Hematopoietic multipotent progenitor cell treated with erythropoietin and hydrocortisone succinate and interleukin-3 and kit ligand, for 4 days (in vitro differentiated cells): ENCODE measurements at regions not wholly inside any gene's neighbourhood (a gene's known extent, or its start where the extent isn't known, plus 50 kb on each side); places are given as distances from the start of the nearest gene placed in this dataset.

ENCODE experiments used
- DNase-seq: peaks from one replicate; pipeline ENCODE4 v3.0.0-alpha.2; 2015

DNA sequence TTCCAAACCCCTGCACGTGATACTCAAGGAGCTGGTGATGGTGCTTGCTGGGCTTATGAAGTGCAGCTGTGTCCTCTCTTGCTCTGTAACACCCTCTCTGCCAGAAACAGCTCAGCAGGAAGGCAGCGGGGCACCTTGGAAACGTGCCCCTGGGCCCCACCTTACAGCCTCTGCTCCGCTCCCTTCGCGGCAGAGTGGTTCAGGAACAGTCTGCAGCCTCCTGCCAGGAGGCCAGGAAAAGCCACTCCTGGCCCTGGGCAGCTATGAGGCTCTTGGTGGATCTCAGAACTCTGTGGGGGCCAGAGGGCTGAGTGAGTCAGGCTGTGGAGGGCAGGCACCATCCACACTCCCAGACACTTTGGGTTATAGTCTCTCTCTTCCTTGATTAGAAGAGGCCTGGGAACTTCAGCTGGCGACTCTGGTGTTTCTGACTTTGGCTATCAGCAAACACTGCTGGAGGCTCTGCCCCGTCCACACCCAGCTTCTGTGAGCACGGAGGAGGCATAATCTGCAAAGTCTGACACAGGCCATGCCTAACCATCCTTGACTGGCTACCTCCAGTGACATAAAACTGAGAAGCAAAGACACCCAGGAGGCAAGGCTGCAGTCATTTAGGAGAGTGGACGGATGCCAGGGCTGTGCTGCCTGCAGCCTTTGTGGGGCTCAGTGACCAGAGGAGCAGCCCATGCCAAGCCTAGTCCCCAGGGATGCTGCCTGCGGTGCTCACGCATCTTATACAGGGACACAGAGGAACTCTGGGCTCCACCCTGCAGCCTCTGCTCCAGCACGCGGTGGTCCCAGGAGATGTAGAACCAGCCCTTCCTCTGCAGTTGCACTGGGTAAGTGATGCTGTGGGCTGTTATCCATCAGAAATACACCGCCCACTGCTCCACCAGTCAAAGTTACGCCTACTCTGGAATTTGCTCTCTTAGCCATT, 65.3 kb downstream of the METRNL start:
- peak; percentile 74 for DNase-seq

- DNase-seq: no peak
Measured at GRCh38 chr17:83145358-83145738, 65.9 kb downstream of the METRNL start.

- DNase-seq: peak; percentile 42
Measured at GRCh38 chr17:83145831-83146230, 66.4 kb downstream of the METRNL start.

DNA sequence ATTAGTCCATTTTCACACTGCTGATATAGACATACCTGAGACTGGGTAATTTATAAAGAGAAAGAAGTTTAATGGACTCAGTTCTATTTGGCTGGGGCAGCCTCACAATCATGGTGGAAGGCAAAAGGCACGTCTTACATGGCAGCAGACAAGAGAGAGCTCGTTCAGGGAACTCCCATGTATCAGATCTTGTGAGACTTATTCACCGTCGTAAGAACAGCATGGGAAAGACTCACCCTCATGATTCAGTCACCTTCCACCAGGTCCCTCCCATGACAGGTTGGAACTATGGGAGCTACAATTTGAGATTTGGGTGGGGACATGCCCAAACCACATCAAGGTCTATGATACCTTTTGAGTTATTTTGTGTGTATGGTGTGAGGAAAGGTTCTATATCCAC, 66.9 kb downstream of the METRNL start:
- no peak for DNase-seq

- peak; percentile 53 for DNase-seq
Measured at GRCh38 chr17:83147280-83147679, 67.9 kb downstream of the METRNL start.

- no peak for DNase-seq
Measured at GRCh38 chr17:83148317-83149028, 69.1 kb downstream of the METRNL start.

DNA sequence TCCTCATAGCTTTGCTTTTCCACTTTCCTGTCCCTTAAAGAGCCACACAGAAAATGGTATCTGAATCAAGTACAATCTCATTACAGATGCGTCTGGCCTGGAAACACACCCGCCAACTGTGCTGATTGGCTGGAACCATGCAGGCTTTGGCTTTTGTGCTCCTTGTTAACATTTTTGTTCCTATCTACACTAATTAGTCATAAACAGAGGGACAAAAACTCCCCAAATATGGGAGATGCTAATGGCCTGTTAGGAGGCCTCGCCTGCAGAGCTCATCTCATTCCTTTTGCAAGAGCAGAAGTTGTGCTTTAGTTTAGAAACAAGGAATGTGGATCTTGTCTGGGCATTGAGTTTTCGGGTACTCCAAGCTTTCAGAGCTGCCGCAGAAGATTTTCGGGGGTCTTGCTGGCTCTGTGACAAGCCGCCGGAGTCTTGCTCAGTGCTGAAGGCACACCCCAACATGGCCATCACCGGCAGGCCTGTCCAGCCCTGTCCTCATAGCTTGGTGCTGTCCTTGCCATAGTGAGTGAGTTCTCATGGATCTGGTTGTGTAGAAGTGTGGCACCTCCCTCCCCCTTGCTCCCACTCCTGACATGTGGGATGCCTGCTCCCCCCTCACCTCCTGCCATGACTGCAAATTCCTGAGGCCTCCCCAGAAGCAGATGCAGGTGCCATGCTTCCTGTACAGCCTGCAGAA, 69.8 kb downstream of the METRNL start:
- no peak for DNase-seq

GRCh38 chr17:83149761-83150251, 70.4 kb downstream of the METRNL start:
- no peak for DNase-seq

GRCh38 chr17:83150369-83151055, 71.1 kb downstream of the METRNL start:
- DNase-seq: no peak

GRCh38 chr17:83151056-83151441, 71.6 kb downstream of the METRNL start:
- DNase-seq: no peak

DNA sequence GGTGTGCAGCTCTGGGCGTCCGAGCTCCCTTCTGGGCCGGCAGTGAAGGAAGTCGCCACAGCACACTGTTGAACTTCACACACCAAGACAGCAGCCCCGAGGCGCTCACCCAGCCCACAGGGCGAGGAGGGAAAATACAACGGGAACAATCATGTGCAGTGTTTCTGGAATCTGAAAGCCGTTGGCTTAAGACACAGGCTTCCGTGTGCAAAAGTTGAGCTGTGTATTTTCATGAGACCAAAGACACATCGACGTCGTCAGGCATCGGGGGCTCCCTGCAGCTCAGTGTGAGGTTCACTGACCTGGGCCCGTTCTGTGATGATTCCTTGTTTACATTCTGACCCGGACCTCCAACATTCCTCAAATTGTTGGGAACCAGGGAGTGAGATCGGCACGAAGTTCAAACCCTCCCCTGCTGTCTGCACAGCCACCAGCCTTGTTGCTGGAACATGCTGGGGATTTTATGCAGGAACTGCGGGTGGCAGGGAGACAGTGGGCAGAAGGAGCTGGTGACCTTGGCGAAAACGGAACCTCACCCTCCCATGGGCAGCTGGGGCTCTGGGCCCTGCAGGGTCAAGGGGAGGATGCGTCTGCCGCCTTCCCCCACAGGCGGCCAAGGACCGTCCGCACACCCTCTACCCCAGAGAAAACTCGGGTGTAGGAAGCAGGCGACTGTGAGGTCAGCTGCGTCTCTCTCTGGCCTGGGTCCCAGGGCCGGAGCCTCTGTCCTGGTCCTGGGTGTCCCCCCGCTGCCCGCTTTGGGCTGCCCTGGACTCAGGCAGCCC, 72.2 kb downstream of the METRNL start:
- no peak for DNase-seq

DNA sequence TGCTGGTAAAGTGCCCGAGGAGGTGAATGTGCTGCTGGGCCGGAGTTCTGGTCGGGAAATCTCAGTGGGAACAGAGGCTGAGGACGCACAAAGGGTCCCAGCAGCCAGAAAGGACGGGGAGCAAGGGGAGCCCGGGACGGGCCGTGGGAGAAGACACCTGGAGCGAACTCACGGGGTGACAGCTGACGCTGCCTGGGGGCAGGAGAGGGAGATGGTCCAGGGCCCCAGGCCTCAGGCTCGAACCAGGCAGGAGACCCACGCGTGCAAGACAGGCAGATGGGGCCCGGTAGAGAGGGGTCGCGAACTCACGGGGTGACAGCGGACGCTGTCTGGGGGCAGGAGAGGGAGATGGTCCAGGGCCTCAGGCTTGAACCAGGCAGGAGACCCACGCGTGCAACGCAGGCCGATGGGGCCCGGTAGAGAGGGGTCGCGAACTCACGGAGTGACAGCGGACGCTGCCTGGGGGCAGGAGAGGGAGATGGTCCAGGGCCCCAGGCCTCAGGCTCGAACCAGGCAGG, 72.9 kb downstream of the METRNL start:
- no peak for DNase-seq

DNA sequence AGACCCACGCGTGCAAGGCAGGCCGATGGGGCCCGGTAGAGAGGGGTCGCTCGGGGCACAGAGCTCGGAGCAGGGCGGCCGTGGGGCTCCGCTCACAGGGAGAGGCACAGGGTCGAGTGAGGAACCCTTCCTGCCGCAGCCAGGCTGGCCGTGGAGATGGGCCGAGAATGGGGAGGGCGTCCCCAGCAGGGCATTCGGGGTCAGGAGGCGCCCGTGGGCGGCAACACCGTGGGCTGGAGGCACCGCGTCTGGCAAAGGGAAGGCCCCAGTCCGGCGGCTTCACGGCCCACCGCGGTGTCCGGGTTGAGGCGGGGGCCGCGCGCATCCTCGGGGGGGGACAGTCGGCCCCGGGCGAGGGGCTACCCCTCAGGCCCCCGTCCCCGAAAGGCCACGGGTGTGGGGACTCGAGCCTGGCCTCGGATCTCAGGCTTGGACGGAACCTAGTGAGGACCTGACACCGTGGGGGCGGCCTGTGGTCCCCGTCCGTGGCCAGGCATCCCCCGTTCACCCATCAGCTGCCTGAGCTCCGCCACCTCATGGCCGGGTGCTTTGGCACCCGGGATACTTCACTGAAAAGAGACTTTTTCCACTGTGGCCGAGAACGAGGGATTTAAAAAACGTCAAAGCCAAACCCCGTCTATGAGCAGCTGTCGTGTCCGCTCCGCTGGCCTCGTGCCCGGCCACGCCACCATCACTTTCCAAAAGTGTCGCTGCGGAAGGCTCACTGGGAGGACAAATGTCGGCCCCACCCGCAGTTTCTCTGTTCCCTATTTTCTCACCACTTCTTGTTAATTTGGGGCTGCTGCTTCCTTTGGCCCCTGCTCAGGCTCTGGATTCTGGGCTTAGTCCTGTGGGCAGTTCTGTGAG, 73.6 kb downstream of the METRNL start:
- DNase-seq: no peak

DNA sequence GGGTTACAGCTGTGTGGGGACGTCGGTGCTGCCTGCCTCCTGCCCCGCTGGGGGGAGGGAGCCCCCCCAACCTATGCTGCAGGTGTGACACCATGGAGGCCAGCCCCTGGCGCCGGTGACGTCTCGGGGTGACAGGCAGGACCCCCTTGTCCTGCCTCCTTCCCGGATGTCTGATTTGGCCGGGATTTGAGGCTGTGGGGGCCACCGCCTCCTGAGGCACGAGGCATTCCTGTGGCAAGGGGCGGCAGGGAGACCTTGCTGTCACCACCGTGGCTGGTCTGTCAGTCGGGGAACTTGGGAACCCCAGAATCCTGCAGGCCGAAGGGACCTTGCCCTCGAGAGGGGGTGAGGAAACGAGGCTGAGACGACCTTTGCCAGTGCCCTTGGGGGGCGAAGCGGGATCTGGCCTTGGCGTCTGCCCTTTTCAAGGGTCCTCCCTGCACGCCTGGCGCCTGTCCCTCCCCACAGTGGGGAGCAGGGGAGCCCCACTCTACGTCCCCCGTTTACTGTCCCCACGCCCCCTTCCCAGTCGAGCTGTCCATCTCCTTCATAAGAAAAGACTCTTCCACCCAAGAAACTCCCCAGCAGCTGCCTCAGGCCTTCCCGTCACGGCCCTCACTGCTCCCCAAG, 74.4 kb downstream of the METRNL start:
- DNase-seq: no peak

DNA sequence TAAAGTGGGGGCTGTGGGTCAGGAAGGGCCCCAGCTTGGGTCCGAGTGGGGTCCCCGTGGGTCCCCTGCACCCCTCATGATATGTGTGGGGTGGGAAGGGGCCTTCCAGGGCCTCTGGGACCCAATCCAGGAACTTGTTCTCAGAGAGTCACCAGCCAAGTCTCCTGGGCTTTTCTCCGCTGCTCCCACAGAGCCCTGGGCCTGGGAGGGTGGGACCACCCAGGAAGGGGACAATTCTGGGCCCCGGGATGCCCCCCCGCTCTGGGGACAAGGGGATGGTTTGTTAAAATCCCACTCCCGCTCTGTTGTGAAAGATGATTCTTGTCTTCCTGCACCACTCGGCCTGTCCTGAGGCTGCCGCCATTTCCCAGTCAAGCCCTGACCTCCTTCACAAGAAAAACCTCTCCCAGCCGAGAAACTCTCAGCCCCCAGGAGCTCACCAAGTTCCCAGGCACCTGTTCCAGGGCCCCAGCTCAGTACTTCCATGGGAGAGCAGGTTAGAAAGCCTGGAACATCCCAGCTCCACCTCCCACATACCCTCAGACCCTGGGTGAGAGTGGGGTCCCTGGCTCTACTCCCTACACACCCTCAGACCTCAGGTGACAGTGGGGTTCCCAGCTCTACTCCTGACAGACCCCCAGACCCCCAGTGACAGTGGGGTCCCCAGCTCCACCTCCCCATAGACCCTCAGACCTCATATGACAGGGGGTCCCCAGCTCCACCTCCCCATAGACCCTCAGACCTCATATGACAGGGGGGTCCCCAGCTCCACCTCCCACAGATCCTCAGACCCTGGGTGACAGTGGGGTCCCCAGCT, 75.1 kb downstream of the METRNL start:
- DNase-seq: no peak

GRCh38 chr17:83155128-83156121, 76.0 kb downstream of the METRNL start:
- DNase-seq: peak; percentile 48

DNA sequence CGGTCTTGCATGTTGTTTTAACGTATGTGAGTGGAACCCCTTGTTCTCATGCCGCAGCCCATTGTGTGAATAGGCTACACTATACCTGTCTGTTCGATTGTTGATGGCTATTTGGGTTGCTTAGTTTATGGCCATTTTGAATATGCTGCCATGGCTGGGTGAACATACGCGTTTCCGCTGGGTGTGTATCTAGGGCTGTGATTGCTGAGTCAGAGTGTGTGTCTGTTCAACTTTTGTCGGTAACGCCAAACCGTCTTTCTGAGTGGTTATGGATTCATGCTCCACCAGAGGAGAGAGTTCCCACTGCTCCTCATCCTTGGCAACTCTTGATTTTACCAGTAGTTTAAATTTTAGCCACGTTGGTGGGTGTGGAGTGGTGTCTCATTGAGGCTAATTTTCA, 77.0 kb downstream of the METRNL start:
- no peak for DNase-seq
